ENCODE measurements at regions not wholly inside any gene's neighbourhood (a gene's known extent, or its start where the extent isn't known, plus 50 kb on each side); places are given as distances from the start of the nearest gene placed in this dataset.

DNA sequence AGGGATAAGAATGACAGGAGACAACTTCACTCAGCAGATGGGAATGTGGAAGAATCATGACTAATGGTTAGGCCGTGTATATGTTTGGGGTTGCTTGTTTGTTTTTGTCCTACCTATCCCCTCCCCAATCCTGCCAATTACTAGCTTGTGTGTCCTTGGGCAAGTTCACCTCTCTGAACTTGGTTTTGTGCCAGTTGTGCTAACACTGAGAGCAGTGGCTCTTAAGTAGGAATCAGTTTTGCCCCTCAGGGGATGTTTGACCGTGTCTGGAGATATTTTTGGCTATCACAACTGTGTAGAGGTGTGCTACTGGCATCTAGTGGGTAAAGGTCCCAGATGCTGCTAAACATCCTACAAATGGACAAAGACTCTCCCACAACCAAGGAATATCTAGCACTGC lies 287.0 kb downstream of the DMRT2 start:
- TF ChIP-seq CTCF (IDR thresholded peaks at IDR 0.05) (no peak), POLR2A (IDR thresholded peaks at IDR 0.05) (no peak), POLR2AphosphoS5 (IDR thresholded peaks at IDR 0.05) (no peak)

Data from suprapubic skin (tissue), 4 donors.